ENCODE measurements at regions not wholly inside any gene's neighbourhood (a gene's known extent, or its start where the extent isn't known, plus 50 kb on each side); places are given as distances from the start of the nearest gene placed in this dataset.
"Not testable (repeated sequence)": the region's sequence is repeated elsewhere in the genome, so short reads cannot be mapped to it uniquely, and the experiment has no call there.

- WGBS (ENCODE audit: insufficient coverage): no CpG with 5 or more reads among the region's 1 CpG
- DNase-seq (ENCODE audit: low read depth in 4 of 6, low spot score in 6 of 6): no peak
- H3K27ac ChIP-seq (ENCODE audit: low read depth, low read length): no peak overlapping the region
- H3K4me3 ChIP-seq (ENCODE audit: low read depth, low read length): no peak overlapping the region
- no peaks in the 10 kb centered on the region for H3K36me3 ChIP-seq (ENCODE audit: control insufficient read depth, insufficient read depth, low read length)
- H3K4me1 ChIP-seq (ENCODE audit: control insufficient read depth, insufficient read depth, low read length): no peaks in the 10 kb centered on the region
- H3K27me3 ChIP-seq (ENCODE audit: control insufficient read depth, insufficient read depth, low read length): no peaks in the 10 kb centered on the region
- no peaks in the 10 kb centered on the region for H3K9me3 ChIP-seq (ENCODE audit: control insufficient read depth, insufficient read depth, low read length)
Observed at GRCh38 chr12:46608431-46609272, 217.1 kb downstream of the SLC38A4 start.

DNA sequence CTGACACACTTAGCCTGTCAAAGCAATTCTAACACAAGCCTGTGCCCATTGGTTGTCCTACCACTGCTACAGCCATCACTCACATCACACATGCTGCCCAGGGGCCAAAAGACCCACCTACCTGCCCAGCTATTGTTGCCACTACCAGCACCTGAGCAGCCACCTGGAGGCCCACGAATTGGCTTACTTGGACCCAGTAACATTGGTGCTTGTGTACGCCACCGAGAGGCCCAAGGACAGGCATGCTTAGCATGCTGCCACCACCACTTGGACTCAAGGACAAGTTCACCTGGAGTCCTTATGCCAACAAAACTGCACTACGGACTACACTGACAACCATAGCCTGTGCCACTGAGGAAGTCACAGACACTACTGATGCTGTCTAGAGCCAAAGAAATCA lies 221.1 kb downstream of the SLC38A4 start:
- Histone ChIP-seq H3K27ac (ENCODE audit: low read depth, low read length) (no peak overlapping the region), H3K4me3 (ENCODE audit: low read depth, low read length) (no peak overlapping the region), H3K4me1 (ENCODE audit: control insufficient read depth, insufficient read depth, low read length) (no peaks in the 10 kb centered on the region), H3K27me3 (ENCODE audit: control insufficient read depth, insufficient read depth, low read length) (no peaks in the 10 kb centered on the region), H3K36me3 (ENCODE audit: control insufficient read depth, insufficient read depth, low read length) (no peaks in the 10 kb centered on the region), H3K9me3 (ENCODE audit: control insufficient read depth, insufficient read depth, low read length) (no peaks in the 10 kb centered on the region)
- 91% methylated on average over 4 of the region's 4 CpGs for WGBS (ENCODE audit: insufficient coverage)
- DNase-seq (ENCODE audit: low read depth in 4 of 6, low spot score in 6 of 6): no peak

DNA sequence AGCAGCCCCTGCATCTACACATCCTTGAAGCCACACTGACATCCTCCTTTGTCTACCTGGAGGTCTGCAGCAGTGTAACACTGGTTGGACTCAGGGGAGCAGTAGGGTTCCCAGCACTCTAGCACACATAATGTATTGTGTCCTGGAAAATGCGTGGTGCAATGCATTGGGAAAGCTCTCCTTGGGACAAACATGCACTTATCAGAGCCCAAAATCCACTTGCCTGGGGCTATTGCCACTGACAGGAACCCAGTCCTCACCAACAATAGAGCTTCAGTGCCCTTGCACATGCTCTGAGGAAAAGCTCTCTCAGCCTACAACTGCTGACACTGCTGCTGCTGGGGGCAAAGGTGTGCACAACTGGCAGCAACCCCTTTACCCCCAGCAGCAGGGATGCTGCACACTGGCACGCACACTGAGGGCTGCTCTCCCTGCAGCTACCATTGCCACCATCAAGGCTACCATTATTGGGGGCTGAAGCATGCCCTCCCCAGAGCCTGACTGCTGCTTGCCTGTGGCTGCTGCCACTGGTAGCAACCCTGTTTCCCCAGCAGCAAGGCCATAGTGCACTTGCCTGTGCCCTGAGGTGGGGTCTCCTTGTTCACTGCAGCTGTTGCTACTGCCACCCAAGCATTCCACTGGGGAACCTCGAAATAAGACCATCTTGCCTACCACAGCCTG lies 221.9 kb downstream of the SLC38A4 start:
- 85% methylated on average over 3 of the region's 3 CpGs for WGBS (ENCODE audit: insufficient coverage)
- no peaks in the 10 kb centered on the region for H3K27me3 ChIP-seq (ENCODE audit: control insufficient read depth, insufficient read depth, low read length)
- H3K9me3 ChIP-seq (ENCODE audit: control insufficient read depth, insufficient read depth, low read length): no peaks in the 10 kb centered on the region
- H3K4me1 ChIP-seq (ENCODE audit: control insufficient read depth, insufficient read depth, low read length): no peaks in the 10 kb centered on the region
- DNase-seq (ENCODE audit: low read depth in 4 of 6, low spot score in 6 of 6): no peak
- H3K4me3 ChIP-seq (ENCODE audit: low read depth, low read length): no peak overlapping the region
- no peaks in the 10 kb centered on the region for H3K36me3 ChIP-seq (ENCODE audit: control insufficient read depth, insufficient read depth, low read length)
- no peak overlapping the region for H3K27ac ChIP-seq (ENCODE audit: low read depth, low read length)

DNA sequence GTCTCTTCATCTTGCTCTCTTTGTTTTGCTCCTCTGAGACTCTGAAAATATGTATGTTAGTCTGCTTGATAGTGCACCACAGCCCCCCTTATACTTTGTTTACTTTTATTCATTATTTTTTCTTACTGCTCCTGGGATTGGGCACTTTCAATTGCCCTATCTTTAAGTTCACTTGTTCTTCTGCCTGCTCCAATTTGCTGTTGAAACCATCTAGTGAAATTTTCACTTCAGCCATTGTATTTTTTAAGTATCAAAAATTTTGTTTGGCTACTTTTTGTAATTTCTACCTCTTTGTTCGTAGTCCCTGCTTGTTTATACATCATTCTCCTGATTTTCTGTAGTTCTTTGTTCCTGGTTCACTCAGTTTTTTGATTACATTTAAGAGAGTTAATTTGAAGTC lies 223.3 kb downstream of the SLC38A4 start:
- no peak for DNase-seq (ENCODE audit: low read depth in 4 of 6, low spot score in 6 of 6)
- H3K36me3 ChIP-seq (ENCODE audit: control insufficient read depth, insufficient read depth, low read length): no peaks in the 10 kb centered on the region
- no CpG with 5 or more reads among the region's 1 CpG for WGBS (ENCODE audit: insufficient coverage)
- no peaks in the 10 kb centered on the region for H3K4me1 ChIP-seq (ENCODE audit: control insufficient read depth, insufficient read depth, low read length)
- no peak overlapping the region for H3K4me3 ChIP-seq (ENCODE audit: low read depth, low read length)
- no peak overlapping the region for H3K27ac ChIP-seq (ENCODE audit: low read depth, low read length)
- H3K27me3 ChIP-seq (ENCODE audit: control insufficient read depth, insufficient read depth, low read length): no peaks in the 10 kb centered on the region
- H3K9me3 ChIP-seq (ENCODE audit: control insufficient read depth, insufficient read depth, low read length): no peaks in the 10 kb centered on the region

DNA sequence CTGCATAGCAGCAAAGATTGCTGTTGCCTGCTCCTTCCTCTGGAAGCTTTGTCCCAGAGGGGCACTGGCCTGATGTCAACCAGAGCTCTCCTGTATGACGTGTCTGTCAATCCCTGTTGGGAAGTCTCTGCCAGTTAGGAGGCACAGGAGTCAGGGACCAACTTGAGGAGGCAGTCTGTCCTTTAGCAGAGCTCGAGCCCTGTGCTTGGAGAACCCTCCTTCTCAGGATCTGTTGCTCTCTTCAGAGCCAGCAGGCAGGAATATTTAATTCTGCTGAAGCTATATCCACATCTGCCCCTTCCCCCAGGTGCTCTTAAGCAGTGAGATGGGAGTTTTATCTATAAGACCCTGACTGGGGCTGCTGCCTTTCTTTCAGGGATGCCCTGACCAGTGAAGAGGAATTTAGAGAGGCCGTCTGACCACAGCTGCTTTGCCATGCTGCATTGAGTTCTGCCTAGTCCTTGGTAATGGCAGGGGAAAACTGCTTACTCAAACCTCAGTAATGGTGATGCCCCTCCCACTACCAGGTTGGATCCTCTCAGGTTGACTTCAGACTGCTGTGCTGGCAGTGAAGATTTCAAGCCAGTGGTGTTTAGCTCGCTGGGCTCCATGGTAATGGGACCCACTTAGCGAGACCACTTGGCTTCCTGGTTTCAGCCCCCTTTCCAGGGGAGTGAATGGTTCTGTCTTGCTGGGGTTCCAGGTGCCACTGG lies 218.6 kb upstream of the SLC38A2 start:
- no peaks in the 10 kb centered on the region for H3K36me3 ChIP-seq (ENCODE audit: control insufficient read depth, insufficient read depth, low read length)
- H3K4me1 ChIP-seq (ENCODE audit: control insufficient read depth, insufficient read depth, low read length): no peaks in the 10 kb centered on the region
- no peak overlapping the region for H3K4me3 ChIP-seq (ENCODE audit: low read depth, low read length)
- no peaks in the 10 kb centered on the region for H3K27me3 ChIP-seq (ENCODE audit: control insufficient read depth, insufficient read depth, low read length)
- H3K27ac ChIP-seq (ENCODE audit: low read depth, low read length): no peak overlapping the region
- 90% methylated on average over 2 of the region's 5 CpGs for WGBS (ENCODE audit: insufficient coverage)
- DNase-seq (ENCODE audit: low read depth in 4 of 6, low spot score in 6 of 6): no peak
- H3K9me3 ChIP-seq (ENCODE audit: control insufficient read depth, insufficient read depth, low read length): peaks cover 2% of the 10 kb centered on the region

DNA sequence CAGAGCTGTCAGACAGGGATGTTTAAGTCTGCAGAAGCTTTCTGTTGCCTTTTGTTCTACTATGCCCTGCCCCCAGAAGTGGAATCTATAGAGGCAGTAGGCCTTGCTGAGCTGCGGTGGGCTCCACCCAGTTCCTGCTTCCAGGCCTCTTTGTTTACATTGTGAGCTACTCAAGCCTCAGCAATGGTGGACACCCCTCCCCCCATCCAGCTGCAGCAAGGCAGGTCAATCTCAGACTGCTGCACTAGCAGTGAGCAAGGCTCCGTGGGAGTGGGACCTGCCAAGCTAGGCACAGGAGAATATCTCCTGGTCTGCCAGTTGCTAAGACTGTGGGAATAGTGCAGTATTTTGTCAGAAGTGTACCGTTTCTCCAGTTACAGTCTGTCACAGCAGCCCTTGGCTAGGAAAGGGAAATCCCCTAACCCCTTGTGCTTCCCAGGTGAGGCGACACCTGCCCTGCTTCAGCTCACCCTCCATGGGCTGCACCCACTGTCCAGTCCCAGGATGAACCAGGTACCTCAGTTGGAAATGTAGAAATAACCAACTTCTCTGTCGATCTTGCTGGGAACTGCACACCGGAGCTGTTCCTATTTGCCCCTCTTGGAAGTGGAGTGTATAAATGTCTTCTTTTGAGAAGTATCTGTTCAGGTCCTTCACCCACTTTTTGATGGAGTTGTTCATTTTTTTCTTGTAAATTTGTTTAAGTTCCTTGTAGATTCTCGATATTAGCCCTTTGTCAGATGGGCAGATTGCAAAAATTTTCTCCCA lies 213.5 kb upstream of the SLC38A2 start:
- Histone ChIP-seq H3K27ac (ENCODE audit: low read depth, low read length) (no peak overlapping the region), H3K9me3 (ENCODE audit: control insufficient read depth, insufficient read depth, low read length) (peaks cover 5% of the 10 kb centered on the region), H3K36me3 (ENCODE audit: control insufficient read depth, insufficient read depth, low read length) (no peaks in the 10 kb centered on the region), H3K4me3 (ENCODE audit: low read depth, low read length) (no peak overlapping the region), H3K4me1 (ENCODE audit: control insufficient read depth, insufficient read depth, low read length) (no peaks in the 10 kb centered on the region), H3K27me3 (ENCODE audit: control insufficient read depth, insufficient read depth, low read length) (no peaks in the 10 kb centered on the region)
- DNase-seq (ENCODE audit: low read depth in 4 of 6, low spot score in 6 of 6): no peak
- 67% methylated on average over 3 of the region's 7 CpGs for WGBS (ENCODE audit: insufficient coverage)

- not testable (repeated sequence) for H3K4me1 ChIP-seq (ENCODE audit: control insufficient read depth, insufficient read depth, low read length); DNase-seq (ENCODE audit: low read depth in 4 of 6, low spot score in 6 of 6); H3K36me3 ChIP-seq (ENCODE audit: control insufficient read depth, insufficient read depth, low read length); H3K9me3 ChIP-seq (ENCODE audit: control insufficient read depth, insufficient read depth, low read length); H3K27me3 ChIP-seq (ENCODE audit: control insufficient read depth, insufficient read depth, low read length); H3K4me3 ChIP-seq (ENCODE audit: low read depth, low read length); H3K27ac ChIP-seq (ENCODE audit: low read depth, low read length)
- 67% methylated on average over 2 of the region's 4 CpGs for WGBS (ENCODE audit: insufficient coverage)
Observed at GRCh38 chr12:46584098-46584497, 211.5 kb upstream of the SLC38A2 start.

- H3K27ac ChIP-seq (ENCODE audit: low read depth, low read length); H3K4me3 ChIP-seq (ENCODE audit: low read depth, low read length); H3K9me3 ChIP-seq (ENCODE audit: control insufficient read depth, insufficient read depth, low read length); H3K27me3 ChIP-seq (ENCODE audit: control insufficient read depth, insufficient read depth, low read length); H3K4me1 ChIP-seq (ENCODE audit: control insufficient read depth, insufficient read depth, low read length); H3K36me3 ChIP-seq (ENCODE audit: control insufficient read depth, insufficient read depth, low read length); DNase-seq (ENCODE audit: low read depth in 4 of 6, low spot score in 6 of 6): not testable (repeated sequence)
- no CpG with 5 or more reads among the region's 2 CpGs for WGBS (ENCODE audit: insufficient coverage)
Observed at GRCh38 chr12:46581990-46582389, 209.4 kb upstream of the SLC38A2 start.

DNA sequence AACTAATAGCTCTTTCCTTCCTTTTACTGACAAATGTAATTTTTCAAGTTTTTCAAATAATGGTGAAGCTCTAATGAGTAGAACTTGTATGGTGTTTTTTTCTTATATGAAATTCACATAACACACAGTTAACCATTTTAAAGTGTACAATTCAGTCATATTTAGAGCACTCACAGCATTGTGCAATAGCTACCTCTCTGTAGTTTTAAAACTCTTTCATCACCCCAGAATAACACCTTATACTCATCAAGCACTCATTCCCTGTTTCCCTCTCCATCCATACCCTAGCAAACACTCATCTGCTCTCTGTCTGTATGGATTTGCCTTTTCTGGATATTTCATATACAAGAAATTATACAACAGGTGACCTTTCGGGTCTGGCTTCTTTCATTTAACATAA lies 207.9 kb upstream of the SLC38A2 start:
- Histone ChIP-seq H3K36me3 (ENCODE audit: control insufficient read depth, insufficient read depth, low read length) (no peaks in the 10 kb centered on the region), H3K27me3 (ENCODE audit: control insufficient read depth, insufficient read depth, low read length) (no peaks in the 10 kb centered on the region), H3K9me3 (ENCODE audit: control insufficient read depth, insufficient read depth, low read length) (peaks cover 5% of the 10 kb centered on the region), H3K4me1 (ENCODE audit: control insufficient read depth, insufficient read depth, low read length) (no peaks in the 10 kb centered on the region), H3K4me3 (ENCODE audit: low read depth, low read length) (no peak overlapping the region), H3K27ac (ENCODE audit: low read depth, low read length) (no peak overlapping the region)
- DNase-seq (ENCODE audit: low read depth in 4 of 6, low spot score in 6 of 6): no peak
- no CpG with 5 or more reads among the region's 1 CpG for WGBS (ENCODE audit: insufficient coverage)
